ENCODE measurements at regions not wholly inside any gene's neighbourhood (a gene's known extent, or its start where the extent isn't known, plus 50 kb on each side); places are given as distances from the start of the nearest gene placed in this dataset.

- H4K91ac ChIP-seq (ENCODE audit: insufficient read length, low read depth, low read length), result no peak overlapping the region
- DNase-seq, result no peak
- no peaks in the 10 kb centered on the region; a peak in 1 of 7 replicates for H3K36me3 Mint-ChIP-seq (ENCODE audit: insufficient read depth in 1 of 3, low read depth in 3 of 3)
Measured at GRCh38 chr5:104050436-104050835, 487.8 kb upstream of the NUDT12 start.

More at GRCh38 chr5:104050436-104050835, 487.8 kb upstream of the NUDT12 start:
- no peaks in the 10 kb centered on the region for H3K23me2 ChIP-seq (ENCODE audit: insufficient read length, low read depth, low read length, poor library complexity, severe bottlenecking)
- H3K4me1 ChIP-seq (ENCODE audit: insufficient read depth, low read length), result no peaks in the 10 kb centered on the region
- H3K79me2 ChIP-seq (ENCODE audit: insufficient read depth, low read length), result no peaks in the 10 kb centered on the region
- H3K27me3 ChIP-seq (ENCODE audit: insufficient read depth, low read length), result no peaks in the 10 kb centered on the region
- TF ChIP-seq CTCF (conservative IDR thresholded peaks at IDR 0.05), result no peak
- no peak overlapping the region for H3K18ac ChIP-seq (ENCODE audit: insufficient read length, low read depth, low read length)
- H4K5ac ChIP-seq (ENCODE audit: insufficient read length, low read depth, low read length), result no peak overlapping the region
- H3K56ac ChIP-seq (ENCODE audit: insufficient read length, low read depth, low read length), result no peak overlapping the region
- H3K23ac ChIP-seq (ENCODE audit: insufficient read length, low read depth, low read length), result no peak overlapping the region
- H4K8ac ChIP-seq (replicated peaks; ENCODE audit: insufficient read length, low read depth, low read length), result no peak overlapping the region
- no peak overlapping the region for H2BK20ac ChIP-seq (ENCODE audit: low read depth, low read length, poor library complexity, severe bottlenecking)
- H3K9me3 Mint-ChIP-seq, result no peaks in the 10 kb centered on the region
- no peak overlapping the region for H3K14ac ChIP-seq (ENCODE audit: insufficient read depth, low read length)
- H2AFZ ChIP-seq (ENCODE audit: low read length), result no peak overlapping the region
- no peaks in the 10 kb centered on the region for H4K20me1 ChIP-seq (ENCODE audit: control insufficient read depth, insufficient read depth, insufficient read length)
- H2AK5ac ChIP-seq (ENCODE audit: insufficient read length, low read length), result no peak overlapping the region
- no peak overlapping the region for H3K4me3 Mint-ChIP-seq
- no peaks in the 10 kb centered on the region for H3K27me3 Mint-ChIP-seq (ENCODE audit: low read depth)
- no peak overlapping the region for H2BK5ac ChIP-seq (ENCODE audit: insufficient read length, low read length)
- H3T11ph ChIP-seq (ENCODE audit: low read length), result no peak overlapping the region
- H2BK12ac ChIP-seq (ENCODE audit: insufficient read length, low read depth, low read length), result no peak overlapping the region
- H3K27ac Mint-ChIP-seq, result peak overlapping the region in 1 of 3 experiments; percentile 66; a peak in 1 of 7 replicates
- H3K27ac ChIP-seq (ENCODE audit: insufficient read length, low read depth, low read length), result no peak overlapping the region
- no peaks in the 10 kb centered on the region for H3K79me1 ChIP-seq (ENCODE audit: insufficient read depth, low read depth, low read length, poor library complexity, severe bottlenecking)
- no peaks in the 10 kb centered on the region for H3K9me3 ChIP-seq (ENCODE audit: control insufficient read depth, low read depth, low read length)
- no peak overlapping the region for H2BK15ac ChIP-seq (ENCODE audit: low read depth, low read length)
- H3K4me2 ChIP-seq (ENCODE audit: insufficient read depth, insufficient read length, low read length), result no peak overlapping the region
- no peak overlapping the region for H3K4ac ChIP-seq (ENCODE audit: low read depth, low read length)
- H3K9ac ChIP-seq (ENCODE audit: extremely low read depth, insufficient read length, low read length), result no peak overlapping the region
- H3K4me1 Mint-ChIP-seq, result peaks cover 0 to 5% of the 10 kb centered on the region in 2 experiments; a peak in 2 of 4 replicates
- no peak overlapping the region for H2BK120ac ChIP-seq (ENCODE audit: low read depth, low read length, poor library complexity, severe bottlenecking)
